HEK293 (cell line): ENCODE measurements at regions not wholly inside any gene's neighbourhood (a gene's known extent, or its start where the extent isn't known, plus 50 kb on each side); places are given as distances from the start of the nearest gene placed in this dataset.

Experiments used
- CTCF ChIA-PET: fragments of 350-600 bp; formaldehyde crosslinking; extraction: SDS; loops from one replicate; lab custom pipeline; 2021; ENCODE audit warnings: antibody characterized with exemption; lab: Yijun Ruan, JAX
- POLR2A ChIA-PET: fragments of 300-600 bp; formaldehyde crosslinking; extraction: SDS; loops from one replicate; lab custom pipeline; 2020; ENCODE audit warnings: antibody characterized with exemption, inconsistent platforms; lab: Yijun Ruan, JAX
- H3K27ac ChIP-seq: fragments of 200-500 bp; sonication (Bioruptor generic); 2 replicates; pipeline ENCODE4 v1.5.1; 2014; ENCODE audit warnings: low read depth, low read length, control low read depth, inconsistent platforms; ENCODE audit errors: extremely low read depth
- H3K36me3 ChIP-seq, 2 experiments: fragments of 200-500 bp in 1 of 2; sonication (Bioruptor generic) in 1 of 2; 1 replicate in 1 of 2; 2 replicates in 1 of 2; pipeline ENCODE4 v1.5.1; 2014 to 2017; ENCODE audit warnings: inconsistent platforms in 2 of 2, low read length in 2 of 2; ENCODE audit not compliant: control insufficient read depth in 2 of 2, insufficient read depth in 1 of 2
- H3K4me1 ChIP-seq: fragments of 200-500 bp; sonication (Bioruptor generic); 2 replicates; pipeline ENCODE4 v1.5.1; 2014; ENCODE audit warnings: mild to moderate bottlenecking, low read length, inconsistent platforms; ENCODE audit not compliant: control insufficient read depth, insufficient read depth
- H3K4me3 ChIP-seq: 2 replicates; pipeline ENCODE4 v1.5.1; 2011; ENCODE audit warnings: low read depth, mild to moderate bottlenecking, control low read depth, low read length, moderate library complexity
- H3K9me3 ChIP-seq: fragments of 200-500 bp; sonication (Bioruptor generic); 2 replicates; pipeline ENCODE4 v1.5.1; 2014; ENCODE audit warnings: low read depth, low read length, inconsistent platforms; ENCODE audit not compliant: control insufficient read depth, insufficient read depth
- ATF2 ChIP-seq: fragments of 450-650 bp; formaldehyde crosslinking; IDR thresholded peaks from 2 replicates; pipeline ENCODE4 v1.5.1; 2016; ENCODE audit warnings: missing biosample characterization, missing genetic modification characterization, low read depth
- BCL11A ChIP-seq: fragments of 450-650 bp; formaldehyde crosslinking; IDR thresholded peaks from 2 replicates; pipeline ENCODE4 v1.5.1; 2016; ENCODE audit warnings: low read depth, missing biosample characterization, missing genetic modification characterization
- BCL6B ChIP-seq: fragments of 450-650 bp; formaldehyde crosslinking; IDR thresholded peaks from 2 replicates; pipeline ENCODE4 v1.5.1; 2017; ENCODE audit warnings: missing biosample characterization, missing genetic modification characterization
- KLF17 ChIP-seq: fragments of 450-650 bp; formaldehyde crosslinking; IDR thresholded peaks from 2 replicates; pipeline ENCODE4 v1.5.1; 2016; ENCODE audit warnings: missing biosample characterization, missing genetic modification characterization
- PRDM4 ChIP-seq: fragments of 450-650 bp; formaldehyde crosslinking; IDR thresholded peaks from 2 replicates; pipeline ENCODE4 v1.5.1; 2017; ENCODE audit warnings: missing biosample characterization, missing genetic modification characterization
- WT1 ChIP-seq: fragments of 450-650 bp; formaldehyde crosslinking; IDR thresholded peaks from 2 replicates; pipeline ENCODE4 v1.5.1; 2016; ENCODE audit warnings: missing biosample characterization, missing genetic modification characterization
- ZBTB26 ChIP-seq: fragments of 450-650 bp; formaldehyde crosslinking; optimal IDR thresholded peaks from 2 replicates; pipeline ENCODE3; 2016; ENCODE audit warnings: missing biosample characterization, mild to moderate bottlenecking, missing genetic modification characterization
- ZNF10 ChIP-seq: fragments of 450-650 bp; formaldehyde crosslinking; IDR thresholded peaks from 2 replicates; pipeline ENCODE4 v1.5.1; 2017; ENCODE audit warnings: missing biosample characterization, missing genetic modification characterization
- ZNF146 ChIP-seq: fragments of 450-650 bp; formaldehyde crosslinking; IDR thresholded peaks from 2 replicates; pipeline ENCODE4 v1.5.1; 2016; ENCODE audit warnings: missing biosample characterization, missing genetic modification characterization
- ZNF169 ChIP-seq: fragments of 450-650 bp; formaldehyde crosslinking; IDR thresholded peaks from 2 replicates; pipeline ENCODE4 v1.5.1; 2016; ENCODE audit warnings: missing biosample characterization, missing genetic modification characterization
- ZNF19 ChIP-seq: fragments of 450-650 bp; formaldehyde crosslinking; IDR thresholded peaks from 2 replicates; pipeline ENCODE4; 2016; ENCODE audit warnings: missing biosample characterization, missing genetic modification characterization, low read depth
- ZNF341 ChIP-seq: fragments of 450-650 bp; formaldehyde crosslinking; IDR thresholded peaks from 2 replicates; pipeline ENCODE4; 2016; ENCODE audit warnings: low read depth, missing biosample characterization, missing genetic modification characterization
- ZNF354C ChIP-seq: fragments of 450-650 bp; formaldehyde crosslinking; IDR thresholded peaks from 2 replicates; pipeline ENCODE4 v1.5.1; 2016; ENCODE audit warnings: missing biosample characterization, missing genetic modification characterization, low read depth, borderline replicate concordance
- ZNF48 ChIP-seq: fragments of 450-650 bp; formaldehyde crosslinking; IDR thresholded peaks from 2 replicates; pipeline ENCODE4 v1.5.1; 2016; ENCODE audit warnings: missing biosample characterization, missing genetic modification characterization
- ZNF513 ChIP-seq: fragments of 450-650 bp; IDR thresholded peaks from 2 replicates; pipeline ENCODE4 v1.5.1; 2018; ENCODE audit warnings: missing biosample characterization, missing genetic modification characterization
- ZNF560 ChIP-seq: fragments of 450-650 bp; formaldehyde crosslinking; IDR thresholded peaks from 2 replicates; pipeline ENCODE4 v1.5.1; 2017; ENCODE audit warnings: missing biosample characterization, missing genetic modification characterization, borderline replicate concordance
- ZNF571 ChIP-seq: fragments of 450-650 bp; formaldehyde crosslinking; IDR thresholded peaks from 2 replicates; pipeline ENCODE4 v1.5.0; 2017; ENCODE audit warnings: missing biosample characterization, missing genetic modification characterization
- ZNF629 ChIP-seq: fragments of 450-650 bp; formaldehyde crosslinking; IDR thresholded peaks from 2 replicates; pipeline ENCODE4 v1.5.1; 2017; ENCODE audit warnings: missing biosample characterization, missing genetic modification characterization
- ZNF658 ChIP-seq: fragments of 450-650 bp; formaldehyde crosslinking; IDR thresholded peaks from 2 replicates; pipeline ENCODE4; 2016; ENCODE audit warnings: missing biosample characterization, missing genetic modification characterization
- ZNF677 ChIP-seq: fragments of 450-650 bp; IDR thresholded peaks from 2 replicates; pipeline ENCODE4 v1.5.0; 2018; ENCODE audit warnings: missing biosample characterization, mild to moderate bottlenecking, missing genetic modification characterization, moderate library complexity
- ZNF701 ChIP-seq: fragments of 450-650 bp; formaldehyde crosslinking; IDR thresholded peaks from 2 replicates; pipeline ENCODE4 v1.5.1; 2016; ENCODE audit warnings: missing biosample characterization, missing genetic modification characterization
- ZSCAN5A ChIP-seq: fragments of 450-650 bp; formaldehyde crosslinking; IDR thresholded peaks from 2 replicates; pipeline ENCODE4 v1.5.1; 2016; ENCODE audit warnings: missing biosample characterization, missing genetic modification characterization

- no peak for TF ChIP-seq BCL6B
- no peak for TF ChIP-seq ATF2 (tag by site-specific recombination)
- no peak for TF ChIP-seq ZNF48 (tag by site-specific recombination)
- TF ChIP-seq, all 188 proteins: peak for 0
These were observed 583.7 kb downstream of the GATA3 start (continued) for GRCh38 chr10:8638088-8638672.

- H3K4me3 ChIP-seq = no peak overlapping the region
- TF ChIP-seq WT1 (no peak), ZNF513 (tag by site-specific recombination) (no peak), ZNF19 (no peak), ZNF629 (tag by site-specific recombination) (no peak), ZNF341 (tag by site-specific recombination) (no peak), ZNF658 (no peak), ZNF10 (tag by site-specific recombination) (no peak), KLF17 (tag by site-specific recombination) (no peak), ZNF169 (no peak)
- H3K36me3 ChIP-seq = no peaks in the 10 kb centered on the region
- H3K9me3 ChIP-seq = no peaks in the 10 kb centered on the region
- no peaks in the 10 kb centered on the region for H3K4me1 ChIP-seq
- POLR2A ChIA-PET = no interaction called here
- H3K27ac ChIP-seq = no peak overlapping the region
- CTCF ChIA-PET = no interaction called here
These were observed 585.1 kb downstream of the GATA3 start for GRCh38 chr10:8639486-8640185.

- Histone ChIP-seq H3K4me3 (no peak overlapping the region), H3K9me3 (no peaks in the 10 kb centered on the region), H3K27ac (no peak overlapping the region), H3K36me3 (no peaks in the 10 kb centered on the region), H3K4me1 (no peaks in the 10 kb centered on the region)
- ChIA-PET POLR2A (no interaction called here), CTCF (no interaction called here)
- TF ChIP-seq BCL11A (tag by site-specific recombination) = no peak
- no peak for TF ChIP-seq ZNF701 (tag by site-specific recombination)
- TF ChIP-seq ZNF571 = no peak
- TF ChIP-seq ZNF677 (tag by site-specific recombination) = no peak
- no peak for TF ChIP-seq ZBTB26 (tag by site-specific recombination)
- no peak for TF ChIP-seq PRDM4 (tag by site-specific recombination)
- TF ChIP-seq ZNF354C (tag by site-specific recombination) = no peak
- no peak for TF ChIP-seq ZNF560 (tag by site-specific recombination)
- no peak for TF ChIP-seq ZNF146 (tag by site-specific recombination)
- TF ChIP-seq ZSCAN5A (tag by site-specific recombination) = no peak
These were observed 585.8 kb downstream of the GATA3 start for GRCh38 chr10:8640301-8640700.
